ENCODE measurements at regions not wholly inside any gene's neighbourhood (a gene's known extent, or its start where the extent isn't known, plus 50 kb on each side); places are given as distances from the start of the nearest gene placed in this dataset.
"Not testable (repeated sequence)": the region's sequence is repeated elsewhere in the genome, so short reads cannot be mapped to it uniquely, and the experiment has no call there.

GRCh38 chrX:73943693-73944562 is 91.4 kb upstream of the XIST start:
- peak; percentile 100 for ATAC-seq
- Mint-ChIP-seq H3K27ac (peak overlapping the region; percentile 96 to 97), H3K9me3 (no peaks in the 10 kb centered on the region), H3K36me3 (peaks cover 5 to 15% of the 10 kb centered on the region in 2 donors)
- DNase-seq (ENCODE audit: low spot score in 2 of 2): peak; percentile 80 to 81

- H3K36me3 Mint-ChIP-seq: peaks cover 5 to 15% of the 10 kb centered on the region in 2 donors
- H3K27ac Mint-ChIP-seq: no peak overlapping the region
- ATAC-seq: no peak
- DNase-seq (ENCODE audit: low spot score in 2 of 2): no peak
- no peaks in the 10 kb centered on the region for H3K9me3 Mint-ChIP-seq
Measured at GRCh38 chrX:73940893-73941470, 88.5 kb upstream of the XIST start.

GRCh38 chrX:73937843-73938242 is 85.3 kb upstream of the XIST start:
- not testable (repeated sequence) for H3K36me3 Mint-ChIP-seq; H3K9me3 Mint-ChIP-seq; H3K27ac Mint-ChIP-seq; DNase-seq (ENCODE audit: low spot score in 2 of 2); ATAC-seq

- Mint-ChIP-seq H3K36me3 (no peaks in the 10 kb centered on the region), H3K9me3 (no peaks in the 10 kb centered on the region), H3K27ac (no peak overlapping the region)
- ATAC-seq (no peak), DNase-seq (ENCODE audit: low spot score in 2 of 2) (no peak)
Measured at GRCh38 chrX:73932522-73932921, 80.0 kb upstream of the XIST start.

GRCh38 chrX:73930300-73930699 is 77.8 kb upstream of the XIST start:
- Mint-ChIP-seq H3K36me3 (no peaks in the 10 kb centered on the region), H3K9me3 (no peaks in the 10 kb centered on the region), H3K27ac (no peak overlapping the region)
- ATAC-seq (no peak), DNase-seq (ENCODE audit: low spot score in 2 of 2) (no peak)

GRCh38 chrX:73922856-73923455 is 70.4 kb upstream of the XIST start:
- H3K36me3 Mint-ChIP-seq: no peaks in the 10 kb centered on the region
- DNase-seq (ENCODE audit: low spot score in 2 of 2) (no peak), ATAC-seq (no peak)
- H3K9me3 Mint-ChIP-seq: no peaks in the 10 kb centered on the region
- H3K27ac Mint-ChIP-seq: no peak overlapping the region

- ATAC-seq (no peak), DNase-seq (ENCODE audit: low spot score in 2 of 2) (no peak)
- Mint-ChIP-seq H3K27ac (no peak overlapping the region), H3K36me3 (no peaks in the 10 kb centered on the region), H3K9me3 (no peaks in the 10 kb centered on the region)
Measured at GRCh38 chrX:73916931-73917667, 64.6 kb upstream of the XIST start.

- Mint-ChIP-seq H3K27ac (no peak overlapping the region), H3K36me3 (no peaks in the 10 kb centered on the region), H3K9me3 (no peaks in the 10 kb centered on the region)
- ATAC-seq (no peak), DNase-seq (ENCODE audit: low spot score in 2 of 2) (no peak)
Measured at GRCh38 chrX:73916489-73916888, 64.0 kb upstream of the XIST start.

- H3K9me3 Mint-ChIP-seq; DNase-seq (ENCODE audit: low spot score in 2 of 2); H3K36me3 Mint-ChIP-seq; H3K27ac Mint-ChIP-seq; ATAC-seq: not testable (repeated sequence)
Measured at GRCh38 chrX:73914792-73915191, 62.3 kb upstream of the XIST start.

GRCh38 chrX:73913580-73913979 is 61.1 kb upstream of the XIST start:
- H3K36me3 Mint-ChIP-seq: no peaks in the 10 kb centered on the region

GRCh38 chrX:73911946-73912345 is 59.4 kb upstream of the XIST start:
- DNase-seq (ENCODE audit: low spot score in 2 of 2); H3K36me3 Mint-ChIP-seq; H3K27ac Mint-ChIP-seq: not testable (repeated sequence)

More at GRCh38 chrX:73913580-73913979, 61.1 kb upstream of the XIST start:
- H3K27ac Mint-ChIP-seq: no peak overlapping the region
- ATAC-seq (no peak), DNase-seq (ENCODE audit: low spot score in 2 of 2) (no peak)
- no peaks in the 10 kb centered on the region for H3K9me3 Mint-ChIP-seq

GRCh38 chrX:73905749-73906374 is 53.3 kb upstream of the XIST start:
- DNase-seq (ENCODE audit: low spot score in 2 of 2); H3K9me3 Mint-ChIP-seq; H3K27ac Mint-ChIP-seq: not testable (repeated sequence)

More at GRCh38 chrX:73911946-73912345, 59.4 kb upstream of the XIST start:
- not testable (repeated sequence) for H3K9me3 Mint-ChIP-seq, ATAC-seq

GRCh38 chrX:73903941-73904340 is 51.4 kb upstream of the XIST start:
- ATAC-seq (no peak), DNase-seq (ENCODE audit: low spot score in 2 of 2) (no peak)
- Mint-ChIP-seq H3K9me3 (peaks cover 6 to 7% of the 10 kb centered on the region in 2 donors), H3K27ac (no peak overlapping the region), H3K36me3 (no peaks in the 10 kb centered on the region)

More at GRCh38 chrX:73905749-73906374, 53.3 kb upstream of the XIST start:
- H3K36me3 Mint-ChIP-seq, ATAC-seq: not testable (repeated sequence)

Measured in activated naive CD4-positive, alpha-beta T cell treated with anti-CD3 and anti-CD28 coated beads, Interleukin-2, amount 50 U/mL, for 72 hours (primary cell).